ENCODE measurements at regions not wholly inside any gene's neighbourhood (a gene's known extent, or its start where the extent isn't known, plus 50 kb on each side); places are given as distances from the start of the nearest gene placed in this dataset.
"Not testable (repeated sequence)": the region's sequence is repeated elsewhere in the genome, so short reads cannot be mapped to it uniquely, and the experiment has no call there.

DNA sequence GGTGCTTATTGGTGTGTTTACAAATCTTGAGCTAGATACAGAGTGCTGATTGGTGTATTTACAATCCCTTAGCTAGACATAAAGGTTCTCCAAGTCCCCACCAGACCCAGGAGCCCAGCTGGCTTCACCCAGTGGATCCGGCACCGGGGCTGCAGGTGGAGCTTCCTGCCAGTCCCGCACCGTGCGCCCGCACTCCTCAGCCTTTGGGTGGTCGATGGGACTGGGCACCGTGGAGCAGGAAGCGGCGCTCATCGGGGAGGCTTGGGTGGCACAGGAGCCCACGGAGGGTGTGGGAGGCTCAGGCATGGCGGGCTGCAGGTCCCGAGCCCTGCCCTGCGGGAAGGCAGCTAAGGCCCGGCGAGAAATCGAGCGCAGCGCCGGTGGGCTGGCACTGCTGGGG, 313.5 kb upstream of the HTR2C start:
- TF ChIP-seq CTCF (conservative IDR thresholded peaks at IDR 0.05; ENCODE audit: low read length); EZH2phosphoT487 (IDR thresholded peaks at IDR 0.05; ENCODE audit: borderline replicate concordance, low read depth, low read length): not testable (repeated sequence)

Data from OCI-LY7 (cell line).